Large intestine (tissue), 3 donors: ENCODE measurements at regions not wholly inside any gene's neighbourhood (a gene's known extent, or its start where the extent isn't known, plus 50 kb on each side); places are given as distances from the start of the nearest gene placed in this dataset.

Source experiments
- DNase-seq, 2 donors: peaks; one replicate each; pipeline versions ENCODE4 v3.0.0 to v3.0.0-alpha.2; 2013
- H3K27ac ChIP-seq: one replicate; pipeline ENCODE4 v1.5.1; 2013; ENCODE audit warnings: low read length
- H3K27me3 ChIP-seq: 2 replicates; pipeline ENCODE4 v1.6.1; 2013; ENCODE audit warnings: low read length; ENCODE audit not compliant: control insufficient read depth, insufficient read depth
- H3K36me3 ChIP-seq: 2 replicates; pipeline ENCODE4 v1.6.1; 2013; ENCODE audit warnings: low read length; ENCODE audit not compliant: control insufficient read depth, insufficient read depth
- H3K4me1 ChIP-seq: one replicate; pipeline ENCODE4 v1.6.1; 2013; ENCODE audit warnings: low read length; ENCODE audit not compliant: control insufficient read depth, insufficient read depth
- H3K4me3 ChIP-seq: one replicate; pipeline ENCODE4 v1.5.1; 2013; ENCODE audit warnings: low read length
- H3K9me3 ChIP-seq: one replicate; pipeline ENCODE4 v1.6.1; 2013; ENCODE audit warnings: mild to moderate bottlenecking, low read depth, low read length, moderate library complexity; ENCODE audit not compliant: control insufficient read depth
- WGBS: methylation state at CpG from one replicate; pipeline ENCODE4 v1.1.5; 2013; ENCODE audit warnings: low lambda C conversion rate; ENCODE audit not compliant: insufficient coverage; 5-methylcytosine and 5-hydroxymethylcytosine counted together

DNA sequence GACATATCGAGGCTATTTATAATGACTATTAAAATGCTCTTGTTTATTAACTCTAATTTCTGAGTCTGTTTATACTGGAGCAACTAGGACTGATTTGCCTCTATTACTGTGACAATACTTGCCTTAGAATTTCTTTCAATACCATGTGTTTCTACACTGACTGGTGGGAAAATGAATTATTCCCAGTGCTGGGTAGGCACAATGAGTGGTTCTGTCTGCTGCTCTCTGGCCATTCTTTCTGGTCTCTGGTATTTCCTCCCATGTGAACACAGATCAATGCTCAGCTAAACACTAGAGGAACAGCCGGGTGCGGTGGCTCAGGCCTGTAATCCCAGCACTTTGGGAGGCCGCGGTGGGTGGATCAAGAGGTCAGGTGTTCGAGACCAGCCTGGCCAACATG is 390.5 kb downstream of the PRDM2 start:
- whole genome bisulfite sequencing, result 100% methylated on average over 1 of the region's 6 CpGs
- H3K4me3 ChIP-seq, result no peak overlapping the region
- H3K27me3 ChIP-seq, result no peaks in the 10 kb centered on the region
- no peaks in the 10 kb centered on the region for H3K36me3 ChIP-seq
- no peak overlapping the region for H3K27ac ChIP-seq
- no peaks in the 10 kb centered on the region for H3K4me1 ChIP-seq
- DNase-seq, result no peak
- H3K9me3 ChIP-seq, result peaks cover 2% of the 10 kb centered on the region

DNA sequence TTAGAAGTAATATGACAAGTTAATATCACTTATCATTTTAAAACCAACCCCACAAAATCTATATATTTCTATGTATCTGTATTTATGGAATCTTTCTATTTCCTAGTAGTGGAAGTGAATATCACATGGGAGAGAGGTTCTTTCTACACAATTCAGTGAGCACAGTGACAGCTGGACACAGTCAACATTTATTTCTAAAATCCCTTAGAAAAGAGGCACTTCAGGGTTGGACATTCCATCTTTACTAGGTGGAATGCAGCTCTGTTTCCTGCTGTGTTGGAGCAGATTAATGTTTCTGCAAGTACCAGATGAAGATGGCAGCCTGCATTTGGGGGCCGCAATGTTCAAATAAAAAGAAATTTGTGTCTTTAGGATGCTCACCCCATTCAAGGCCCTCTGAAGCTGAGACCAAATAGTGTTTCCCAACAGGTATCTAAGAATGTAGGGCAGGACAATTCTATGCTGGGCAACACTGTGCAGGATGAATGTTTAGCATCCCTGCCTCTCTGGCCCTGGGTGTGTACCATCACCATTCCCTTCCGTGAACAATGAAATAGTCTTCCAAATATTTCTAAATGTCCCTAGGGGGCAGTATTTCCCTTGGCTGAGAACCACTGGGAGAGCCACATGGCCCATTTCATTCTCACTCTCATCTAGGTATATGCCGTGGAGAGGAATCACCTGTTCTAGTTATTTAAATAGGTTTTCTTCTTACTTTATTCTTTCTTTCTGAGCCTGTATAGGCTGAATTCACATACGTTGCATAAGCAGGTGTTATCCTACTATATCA is 394.8 kb downstream of the PRDM2 start:
- Histone ChIP-seq H3K4me3 (no peak overlapping the region), H3K36me3 (no peaks in the 10 kb centered on the region), H3K27ac (no peak overlapping the region), H3K27me3 (no peaks in the 10 kb centered on the region), H3K4me1 (no peaks in the 10 kb centered on the region), H3K9me3 (no peaks in the 10 kb centered on the region)
- no peak for DNase-seq
- WGBS, result 80% methylated on average over 1 of the region's 4 CpGs

DNA sequence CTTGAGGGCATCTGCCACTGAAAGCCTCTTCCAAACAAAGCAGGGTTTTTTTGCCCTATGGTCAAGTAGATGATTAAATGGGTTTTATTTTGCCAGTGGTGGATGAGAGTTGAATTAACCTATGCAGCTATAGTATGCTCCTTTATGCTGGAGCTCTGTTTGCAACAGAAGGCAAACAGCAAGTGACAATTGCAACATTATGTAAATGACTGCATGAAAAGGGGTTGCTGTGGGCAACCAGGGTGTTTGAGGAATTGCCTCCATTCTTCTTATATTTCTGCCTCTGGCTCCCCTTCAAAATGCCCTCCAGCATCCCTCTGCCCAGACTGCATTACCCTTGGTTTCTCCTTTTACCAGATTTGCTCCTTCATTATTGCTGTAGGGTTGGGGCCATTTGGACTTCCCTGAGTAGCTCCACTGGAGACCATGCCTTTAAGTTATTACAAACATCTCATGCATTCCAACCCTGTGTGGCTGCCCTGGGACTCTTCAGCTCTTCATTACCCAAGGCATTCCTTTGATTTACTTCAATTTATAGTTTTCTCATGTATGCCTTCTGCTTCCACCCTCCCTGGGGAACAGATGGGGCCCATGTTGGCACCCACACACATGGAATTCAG is 398.4 kb downstream of the PRDM2 start:
- DNase-seq, result no peak
- Histone ChIP-seq H3K9me3 (no peaks in the 10 kb centered on the region), H3K4me3 (no peak overlapping the region), H3K27ac (no peak overlapping the region), H3K36me3 (no peaks in the 10 kb centered on the region), H3K4me1 (no peaks in the 10 kb centered on the region), H3K27me3 (no peaks in the 10 kb centered on the region)

DNA sequence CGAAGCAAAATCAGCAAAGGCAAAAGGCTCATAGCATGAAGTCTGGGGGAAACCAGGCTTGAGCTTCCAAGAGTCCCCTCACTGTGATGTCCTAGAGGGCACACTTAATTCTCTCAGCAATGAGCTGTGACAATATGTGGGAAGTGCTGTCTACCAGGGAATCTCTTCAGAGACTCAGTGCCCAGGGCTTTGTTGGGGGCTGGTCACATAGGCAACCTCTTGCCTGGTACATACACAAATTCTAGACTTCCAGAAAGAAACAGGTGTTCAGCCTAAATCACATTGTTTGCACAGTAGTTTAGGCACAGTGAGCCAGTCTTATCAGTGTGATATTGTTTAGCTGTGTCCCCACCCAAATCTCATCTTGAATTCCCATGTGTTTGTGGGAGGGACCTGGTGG is 400.5 kb downstream of the PRDM2 start:
- no peaks in the 10 kb centered on the region for H3K9me3 ChIP-seq
- H3K4me1 ChIP-seq, result no peaks in the 10 kb centered on the region
- no peaks in the 10 kb centered on the region for H3K27me3 ChIP-seq
- H3K27ac ChIP-seq, result no peak overlapping the region
- H3K4me3 ChIP-seq, result no peak overlapping the region
- H3K36me3 ChIP-seq, result no peaks in the 10 kb centered on the region
- no CpG with 5 or more reads among the region's 1 CpG for WGBS
- no peak for DNase-seq

DNA sequence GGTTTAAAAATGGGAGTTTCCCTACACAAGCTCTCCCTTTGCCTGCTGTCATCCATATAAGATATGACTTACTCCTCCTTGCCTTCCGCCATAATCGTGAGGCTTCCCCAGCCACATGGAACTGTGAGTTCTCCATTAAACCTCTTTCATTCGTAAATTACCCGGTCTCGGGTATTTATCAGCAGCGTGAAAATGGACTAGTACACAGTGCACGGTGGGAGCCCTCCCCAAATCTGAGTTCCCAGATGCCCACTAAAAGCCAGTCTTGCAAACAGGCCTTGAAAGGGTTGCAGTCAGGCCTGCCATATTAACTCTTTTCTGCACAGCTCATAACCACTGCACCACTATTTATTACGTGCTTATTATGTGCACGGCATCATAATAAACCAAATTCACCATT is 400.9 kb downstream of the PRDM2 start:
- H3K9me3 ChIP-seq, result no peaks in the 10 kb centered on the region
- DNase-seq, result no peak
- H3K27me3 ChIP-seq, result no peaks in the 10 kb centered on the region
- H3K4me1 ChIP-seq, result no peaks in the 10 kb centered on the region
- H3K36me3 ChIP-seq, result no peaks in the 10 kb centered on the region
- H3K27ac ChIP-seq, result no peak overlapping the region
- 27% methylated on average over 2 of the region's 9 CpGs for WGBS
- no peak overlapping the region for H3K4me3 ChIP-seq

DNA sequence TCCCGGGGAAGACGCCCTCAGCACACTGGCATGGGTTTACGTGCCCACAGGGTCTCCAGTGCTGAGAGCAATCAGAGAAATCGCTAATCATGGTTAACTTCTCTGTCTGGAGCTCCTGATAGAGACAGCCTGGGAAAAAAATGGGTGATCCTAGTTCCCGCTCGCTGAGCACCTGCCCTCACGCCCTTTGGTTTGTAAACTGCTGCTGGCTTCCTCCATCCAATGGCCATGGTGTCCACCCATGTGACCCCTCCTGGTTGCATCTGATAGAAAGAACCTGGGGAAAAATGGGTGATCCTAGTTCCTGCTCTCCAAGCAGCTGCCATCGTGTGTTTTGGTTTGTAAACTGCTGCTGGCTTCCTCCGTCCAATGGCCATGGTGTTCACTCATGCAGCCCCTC is 402.2 kb downstream of the PRDM2 start:
- Histone ChIP-seq H3K36me3 (no peaks in the 10 kb centered on the region), H3K27me3 (no peaks in the 10 kb centered on the region), H3K9me3 (no peaks in the 10 kb centered on the region), H3K4me3 (no peak overlapping the region), H3K4me1 (no peaks in the 10 kb centered on the region), H3K27ac (no peak overlapping the region)
- no CpG with 5 or more reads among the region's 9 CpGs for WGBS
- DNase-seq, result no peak

DNA sequence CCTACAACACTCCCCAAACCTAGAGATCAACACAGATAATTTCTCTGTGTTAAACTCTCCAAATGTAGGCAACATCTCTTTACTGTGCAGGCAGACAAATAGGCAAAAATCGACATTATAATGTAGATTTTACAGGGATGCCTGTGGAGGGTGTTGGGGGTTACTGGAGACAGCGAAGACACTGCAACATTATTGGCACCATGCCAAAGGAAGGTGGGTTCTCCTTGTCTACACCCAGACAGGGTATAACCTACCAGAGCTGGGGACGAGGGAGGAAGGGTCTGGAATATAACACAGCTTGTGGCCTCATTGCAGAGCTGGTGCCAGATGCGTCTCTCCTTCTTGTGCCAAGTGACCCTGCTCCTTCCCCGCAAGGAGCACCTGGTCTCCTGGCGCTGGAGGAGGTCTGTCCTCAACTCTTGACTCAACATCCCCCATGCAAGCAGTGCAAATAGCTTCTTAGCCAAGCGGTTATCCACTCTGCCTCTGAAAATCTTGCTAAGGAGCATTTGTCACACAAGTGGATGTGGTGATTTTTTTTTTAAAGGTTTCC is 404.0 kb downstream of the PRDM2 start:
- Histone ChIP-seq H3K27me3 (no peaks in the 10 kb centered on the region), H3K9me3 (no peaks in the 10 kb centered on the region), H3K27ac (no peak overlapping the region), H3K36me3 (no peaks in the 10 kb centered on the region), H3K4me1 (no peaks in the 10 kb centered on the region), H3K4me3 (no peak overlapping the region)
- DNase-seq, result no peak
- whole genome bisulfite sequencing, result no CpG with 5 or more reads among the region's 7 CpGs

DNA sequence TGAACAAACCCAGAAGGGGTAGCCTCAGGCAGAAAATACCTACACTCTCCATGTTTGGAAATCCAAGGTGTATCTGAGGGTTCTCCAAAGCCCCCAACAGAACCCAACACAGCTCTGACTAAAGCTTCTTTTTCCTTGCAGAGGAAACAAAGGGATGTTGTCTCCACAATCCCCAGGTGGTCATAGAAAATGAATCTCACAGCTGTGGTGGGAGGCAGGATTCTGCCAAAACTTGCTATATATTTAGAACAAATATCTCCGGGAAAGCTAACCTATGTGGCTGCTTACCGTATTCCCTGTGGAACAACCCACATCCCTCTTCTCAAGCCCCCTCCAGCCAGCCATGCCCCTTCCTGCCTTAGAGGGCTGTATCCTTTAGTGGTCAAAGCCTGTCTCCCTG is 406.1 kb downstream of the PRDM2 start:
- no peaks in the 10 kb centered on the region for H3K36me3 ChIP-seq
- no peaks in the 10 kb centered on the region for H3K27me3 ChIP-seq
- H3K4me1 ChIP-seq, result no peaks in the 10 kb centered on the region
- no CpG with 5 or more reads among the region's 2 CpGs for WGBS
- no peak for DNase-seq
- H3K9me3 ChIP-seq, result no peaks in the 10 kb centered on the region
- no peak overlapping the region for H3K27ac ChIP-seq
- no peak overlapping the region for H3K4me3 ChIP-seq

DNA sequence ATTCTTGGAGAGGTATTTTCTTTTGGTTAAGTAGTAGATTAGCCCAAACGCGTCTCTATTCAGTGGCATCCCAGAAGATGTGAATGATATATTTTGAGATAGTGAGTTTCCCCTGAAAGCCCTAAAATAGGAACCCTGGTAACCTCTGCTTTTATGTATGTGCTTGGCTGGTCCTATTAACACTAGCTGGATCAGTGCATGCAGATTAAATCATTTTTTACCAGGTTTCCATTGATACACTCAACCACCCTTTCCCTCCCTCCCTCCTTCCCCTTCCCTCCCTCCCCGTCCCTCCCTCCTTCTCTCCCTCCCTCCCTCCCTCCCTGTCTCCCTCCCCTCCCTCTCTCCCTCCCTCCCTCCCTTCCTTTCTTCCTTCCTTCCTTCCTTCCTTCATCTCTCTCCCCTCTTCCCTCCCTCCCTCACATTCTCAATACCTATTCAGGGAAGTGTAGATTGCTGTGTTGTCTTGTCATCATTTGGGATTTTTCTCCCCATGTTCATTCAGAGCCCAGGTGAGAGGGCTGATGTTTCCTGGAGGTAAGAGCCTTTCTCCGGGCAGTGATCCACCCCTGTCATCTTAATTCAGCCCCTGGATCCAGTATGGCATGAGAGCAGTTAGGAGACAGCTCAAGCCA is 406.8 kb downstream of the PRDM2 start:
- Histone ChIP-seq H3K36me3 (no peaks in the 10 kb centered on the region), H3K9me3 (no peaks in the 10 kb centered on the region), H3K27me3 (no peaks in the 10 kb centered on the region), H3K27ac (no peak overlapping the region), H3K4me3 (no peak overlapping the region), H3K4me1 (no peaks in the 10 kb centered on the region)
- no peak for DNase-seq
- WGBS, result no CpG with 5 or more reads among the region's 4 CpGs

DNA sequence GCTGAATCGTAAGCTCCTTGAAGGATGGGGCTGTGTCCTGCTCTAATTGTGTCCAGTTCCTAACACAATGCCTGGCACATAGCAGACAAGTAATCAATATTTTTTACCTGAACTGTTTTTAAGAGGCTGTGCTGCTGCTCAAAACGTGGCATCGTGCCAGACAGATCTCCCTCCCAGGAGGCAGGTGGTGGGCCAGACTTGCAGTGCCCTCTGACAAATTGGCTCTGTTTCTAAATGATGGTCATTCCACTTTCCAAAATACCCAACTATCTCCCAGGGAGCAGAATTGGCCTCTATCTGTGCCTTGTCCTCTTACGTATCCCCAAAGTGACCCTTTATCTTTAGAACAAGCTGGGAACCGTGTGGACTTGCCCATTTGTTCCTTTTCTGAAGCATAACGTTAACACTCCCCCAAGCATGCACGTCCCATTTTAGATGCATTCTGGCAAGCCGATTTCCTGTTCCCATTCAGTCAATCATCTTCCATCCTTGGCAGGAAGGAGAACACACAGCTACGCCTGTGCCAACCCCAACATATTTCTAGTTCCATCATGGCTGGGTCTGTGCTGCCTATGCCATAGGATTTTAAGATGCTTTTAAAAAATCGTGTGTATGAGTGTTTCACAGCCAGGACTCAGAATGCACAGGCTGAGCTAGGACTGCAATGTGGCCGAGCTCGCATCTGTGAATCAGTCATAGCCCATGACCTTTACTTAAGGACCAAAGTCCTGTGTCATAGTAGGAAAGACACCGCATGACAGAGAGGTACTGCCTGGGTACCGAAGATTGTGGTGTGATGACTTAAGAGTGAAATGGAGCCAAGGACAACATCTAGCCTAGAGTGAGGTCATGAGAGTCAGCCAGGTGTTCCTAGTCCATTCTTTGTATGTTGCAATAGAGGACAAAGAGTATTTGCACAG is 408.6 kb downstream of the PRDM2 start:
- WGBS, result no CpG with 5 or more reads among the region's 14 CpGs
- DNase-seq, result no peak
- Histone ChIP-seq H3K4me3 (no peak overlapping the region), H3K9me3 (no peaks in the 10 kb centered on the region), H3K4me1 (no peaks in the 10 kb centered on the region), H3K27ac (no peak overlapping the region), H3K27me3 (no peaks in the 10 kb centered on the region), H3K36me3 (no peaks in the 10 kb centered on the region)
